Middle frontal gyrus (tissue), 1 donor: ENCODE measurements at regions not wholly inside any gene's neighbourhood (a gene's known extent, or its start where the extent isn't known, plus 50 kb on each side); places are given as distances from the start of the nearest gene placed in this dataset.
"Not testable (repeated sequence)": the region's sequence is repeated elsewhere in the genome, so short reads cannot be mapped to it uniquely, and the experiment has no call there.

Experiments used
- DNase-seq: peaks from one replicate; pipeline ENCODE4 v3.0.0-alpha.2; 2015; ENCODE audit warnings: low spot score; ENCODE audit errors: extremely low spot score

- no peak for DNase-seq
Measured at GRCh38 chr17:20935740-20936139, 107.1 kb downstream of the USP22 start.

- DNase-seq: no peak
Measured at GRCh38 chr17:20938244-20938643, 104.6 kb downstream of the USP22 start.

GRCh38 chr17:20938988-20939615, 103.7 kb downstream of the USP22 start:
- DNase-seq: no peak

- no peak for DNase-seq
Measured at GRCh38 chr17:20941872-20942271, 100.9 kb downstream of the USP22 start.

GRCh38 chr17:20944014-20944865, 98.6 kb downstream of the USP22 start:
- no peak for DNase-seq

GRCh38 chr17:20947708-20948107, 95.1 kb downstream of the USP22 start:
- not testable (repeated sequence) for DNase-seq

- DNase-seq: no peak
Measured at GRCh38 chr17:20948984-20949777, 93.6 kb downstream of the USP22 start.
